B cell (primary cell): ENCODE measurements at regions not wholly inside any gene's neighbourhood (a gene's known extent, or its start where the extent isn't known, plus 50 kb on each side); places are given as distances from the start of the nearest gene placed in this dataset.
"Not testable (repeated sequence)": the region's sequence is repeated elsewhere in the genome, so short reads cannot be mapped to it uniquely, and the experiment has no call there.

Source experiments
- ATAC-seq: fragments of 200-7000 bp; cut with Tn5 transposase; one replicate; pipeline ENCODE4 v1.10.0; 2021; ENCODE audit warnings: low read depth, mild to moderate bottlenecking, moderate number of reproducible peaks, moderate library complexity
- CTCF ChIA-PET: fragments of 350-600 bp; sonication (Branson Sonifier 250); formaldehyde crosslinking; loops from one replicate; lab custom pipeline; 2021; ENCODE audit warnings: antibody characterized with exemption, inconsistent platforms; lab: Charles Lee
- POLR2A ChIA-PET: fragments of 350-600 bp; sonication (Branson Sonifier 250); formaldehyde crosslinking; loops from one replicate; lab custom pipeline; 2021; ENCODE audit warnings: antibody characterized with exemption; lab: Charles Lee
- DNase-seq: peaks from one replicate; pipeline ENCODE4 v3.0.0; 2013
- H2AFZ ChIP-seq: 2 replicates; pipeline ENCODE4 v1.6.1; 2012; ENCODE audit warnings: mild to moderate bottlenecking, low read depth, low read length; ENCODE audit not compliant: insufficient read depth, poor library complexity, severe bottlenecking
- H3K27ac ChIP-seq, 2 donors: 1 replicate in 1 of 2; 2 replicates in 1 of 2; pipeline ENCODE4 v1.5.1; 2012 to 2013; ENCODE audit warnings: low read length in 2 of 2, mild to moderate bottlenecking in 2 of 2, moderate library complexity in 1 of 2
- H3K27me3 ChIP-seq, 4 experiments: fragments of 200-600 bp in 1 of 4; sonication (generic) in 1 of 4; replicated peaks in 1 of 4; 1 replicate in 2 of 4; 2 replicates in 2 of 4; pipeline versions ENCODE4 v1.6.1 to v1.7.0; 2013 to 2016; ENCODE audit warnings: low read length in 3 of 4, mild to moderate bottlenecking in 2 of 4, mixed read lengths in 1 of 4, moderate library complexity in 1 of 4; ENCODE audit not compliant: insufficient read depth in 4 of 4, control insufficient read depth in 3 of 4; ENCODE audit errors: control extremely low read depth in 1 of 4
- H3K36me3 ChIP-seq, 2 experiments: replicated peaks in 1 of 2; 1 replicate in 1 of 2; 2 replicates in 1 of 2; pipeline versions ENCODE4 v1.6.1 to v1.7.1; 2013; ENCODE audit warnings: low read length in 1 of 2; ENCODE audit not compliant: insufficient read depth in 2 of 2, control insufficient read depth in 1 of 2; ENCODE audit errors: control extremely low read depth in 1 of 2, extremely low read depth in 1 of 2
- H3K4me1 ChIP-seq, 2 donors: fragments of 200-600 bp in 1 of 2; sonication (generic) in 1 of 2; 1 replicate in 1 of 2; 2 replicates in 1 of 2; pipeline versions ENCODE4 v1.5.1 to v1.6.1; 2013 to 2017; ENCODE audit warnings: low read length in 2 of 2; ENCODE audit not compliant: control insufficient read depth in 2 of 2, insufficient read depth in 2 of 2
- H3K4me2 ChIP-seq: replicated peaks from 2 replicates; pipeline ENCODE3; 2012; ENCODE audit warnings: mild to moderate bottlenecking, low read depth, low read length; ENCODE audit not compliant: poor library complexity, severe bottlenecking
- H3K4me3 ChIP-seq, 5 experiments: fragments of 200-600 bp in 1 of 5; sonication (generic) in 1 of 5; 1 replicate in 3 of 5; 2 replicates in 2 of 5; pipeline versions ENCODE4 v1.5.1 to v1.7.0; 2011 to 2016; ENCODE audit warnings: low read length in 4 of 5, mild to moderate bottlenecking in 4 of 5, low read depth in 2 of 5, control low read depth in 1 of 5, moderate library complexity in 1 of 5; ENCODE audit not compliant: insufficient read depth in 1 of 5; ENCODE audit errors: control extremely low read depth in 1 of 5, extremely low read depth in 1 of 5
- H3K79me2 ChIP-seq: fragments of 200-600 bp; sonication (generic); one replicate; pipeline ENCODE4 v1.6.0; 2016; ENCODE audit warnings: low read length; ENCODE audit not compliant: control insufficient read depth, insufficient read depth
- H3K9ac ChIP-seq: fragments of 200-600 bp; sonication (generic); 2 replicates; pipeline ENCODE4 v1.6.1; 2017; ENCODE audit warnings: mild to moderate bottlenecking, low read length, moderate library complexity
- H3K9me3 ChIP-seq, 3 donors: one replicate each; pipeline versions ENCODE4 v1.6.1 to v1.7.1; 2013; ENCODE audit warnings: low read length in 2 of 3; ENCODE audit not compliant: control insufficient read depth in 2 of 3, insufficient read depth in 1 of 3; ENCODE audit errors: control extremely low read depth in 1 of 3
- H4K20me1 ChIP-seq: 2 replicates; pipeline ENCODE4 v1.6.0; 2012; ENCODE audit warnings: mild to moderate bottlenecking, low read length; ENCODE audit not compliant: insufficient read depth, control insufficient read depth, poor library complexity, severe bottlenecking
- H3K27ac Mint-ChIP-seq: one replicate; pipeline ENCODE4 v1.8.0; 2021; ENCODE audit warnings: mixed read lengths
- H3K27me3 Mint-ChIP-seq: one replicate; pipeline ENCODE4 v1.8.0; 2021; ENCODE audit warnings: mixed read lengths
- H3K4me1 Mint-ChIP-seq: one replicate; pipeline ENCODE4 v1.8.0; 2021; ENCODE audit warnings: mixed read lengths
- H3K4me3 Mint-ChIP-seq: one replicate; pipeline ENCODE4 v1.8.0; 2021; ENCODE audit warnings: mixed read lengths
- H3K9me3 Mint-ChIP-seq: one replicate; pipeline ENCODE4 v1.8.0; 2022; ENCODE audit warnings: mixed read lengths; ENCODE audit not compliant: insufficient read depth
- EZH2 ChIP-seq: IDR thresholded peaks from 2 replicates; pipeline ENCODE4 v1.6.1; 2012; ENCODE audit warnings: borderline replicate concordance, low read depth, mild to moderate bottlenecking, moderate library complexity, low read length; ENCODE audit not compliant: insufficient read depth, poor library complexity, severe bottlenecking
- WGBS: methylation state at CpG from one replicate; pipeline ENCODE4 v1.1.5; 2013; ENCODE audit warnings: missing lambda C conversion rate; ENCODE audit not compliant: insufficient coverage; 5-methylcytosine and 5-hydroxymethylcytosine counted together
- intact Hi-C: fragments of 100-400 bp; cut with micrococcal nuclease; formaldehyde crosslinking; loops from one replicate; pipeline ENCODE4 v1.10.0; 2022
- TF ChIP-seq, protein P1 (sequence below): fragments of 200-600 bp; IDR thresholded peaks from one replicate; pipeline ENCODE4 v1.8.0; 2022; ENCODE audit warnings: antibody characterized with exemption, mild to moderate bottlenecking

DNA sequence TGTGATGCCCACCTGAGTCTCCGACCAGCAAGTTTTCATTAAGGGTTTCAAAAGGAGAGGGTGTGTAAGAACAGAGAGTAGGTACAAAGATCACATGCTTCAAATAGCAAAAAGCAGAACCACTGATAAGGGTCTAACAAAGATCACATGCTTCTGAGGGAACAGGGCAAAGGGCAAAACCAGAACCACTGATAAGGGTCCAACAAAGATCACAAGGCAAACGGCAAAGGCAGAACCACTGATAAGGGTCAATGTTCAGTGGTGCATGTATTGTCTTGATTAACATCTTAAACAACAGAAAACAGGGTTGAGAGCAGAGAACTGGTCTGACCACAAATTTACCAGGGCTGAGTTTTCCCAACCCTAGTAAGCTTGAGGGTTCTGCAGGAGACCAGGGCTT, 145.8 kb upstream of the NBPF11 start:
- H3K4me1 Mint-ChIP-seq, H2AFZ ChIP-seq, H3K4me3 ChIP-seq, intact Hi-C loops, H3K9ac ChIP-seq, H3K27ac ChIP-seq, H3K79me2 ChIP-seq, H3K27me3 ChIP-seq, H3K27me3 Mint-ChIP-seq, H3K4me2 ChIP-seq, H3K27ac Mint-ChIP-seq, DNase-seq, H3K4me3 Mint-ChIP-seq, H3K4me1 ChIP-seq, H3K36me3 ChIP-seq, ATAC-seq, H3K9me3 ChIP-seq, H3K9me3 Mint-ChIP-seq, CTCF ChIA-PET, H4K20me1 ChIP-seq, POLR2A ChIA-PET: not testable (repeated sequence)
- no CpG with 5 or more reads among the region's 2 CpGs for WGBS

DNA sequence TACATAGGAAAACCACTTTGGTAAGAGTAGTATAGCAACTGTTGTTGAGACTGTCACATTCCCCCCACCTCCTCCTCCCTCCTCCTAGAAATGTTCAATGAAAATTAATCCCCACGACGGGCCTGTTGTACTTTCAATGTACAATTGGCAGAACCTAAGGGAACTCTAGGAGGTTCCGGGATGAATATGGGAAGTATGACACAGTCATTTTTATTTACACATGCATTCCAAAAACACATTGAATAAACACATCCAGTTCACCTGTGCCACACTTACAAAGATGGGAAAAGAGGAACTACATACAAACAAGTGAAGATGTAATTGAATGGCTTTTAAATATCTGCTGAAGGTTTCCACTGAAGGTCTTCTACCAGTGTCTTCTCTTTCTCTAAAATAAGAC, 144.4 kb upstream of the NBPF11 start:
- H2AFZ ChIP-seq, result no peak overlapping the region
- H3K4me1 ChIP-seq, result no peaks in the 10 kb centered on the region
- H3K27ac Mint-ChIP-seq, result no peak overlapping the region
- intact Hi-C loops, result no loop called here
- no peaks in the 10 kb centered on the region for H3K79me2 ChIP-seq
- TF ChIP-seq, protein P1, sequence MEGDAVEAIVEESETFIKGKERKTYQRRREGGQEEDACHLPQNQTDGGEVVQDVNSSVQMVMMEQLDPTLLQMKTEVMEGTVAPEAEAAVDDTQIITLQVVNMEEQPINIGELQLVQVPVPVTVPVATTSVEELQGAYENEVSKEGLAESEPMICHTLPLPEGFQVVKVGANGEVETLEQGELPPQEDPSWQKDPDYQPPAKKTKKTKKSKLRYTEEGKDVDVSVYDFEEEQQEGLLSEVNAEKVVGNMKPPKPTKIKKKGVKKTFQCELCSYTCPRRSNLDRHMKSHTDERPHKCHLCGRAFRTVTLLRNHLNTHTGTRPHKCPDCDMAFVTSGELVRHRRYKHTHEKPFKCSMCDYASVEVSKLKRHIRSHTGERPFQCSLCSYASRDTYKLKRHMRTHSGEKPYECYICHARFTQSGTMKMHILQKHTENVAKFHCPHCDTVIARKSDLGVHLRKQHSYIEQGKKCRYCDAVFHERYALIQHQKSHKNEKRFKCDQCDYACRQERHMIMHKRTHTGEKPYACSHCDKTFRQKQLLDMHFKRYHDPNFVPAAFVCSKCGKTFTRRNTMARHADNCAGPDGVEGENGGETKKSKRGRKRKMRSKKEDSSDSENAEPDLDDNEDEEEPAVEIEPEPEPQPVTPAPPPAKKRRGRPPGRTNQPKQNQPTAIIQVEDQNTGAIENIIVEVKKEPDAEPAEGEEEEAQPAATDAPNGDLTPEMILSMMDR, result no peak
- TF ChIP-seq EZH2, result no peak
- H3K9ac ChIP-seq, result no peak overlapping the region
- no peaks in the 10 kb centered on the region for H3K36me3 ChIP-seq
- ChIA-PET POLR2A (no interaction called here), CTCF (no interaction called here)
- H3K4me1 Mint-ChIP-seq, result no peaks in the 10 kb centered on the region
- no peaks in the 10 kb centered on the region for H3K9me3 ChIP-seq
- ATAC-seq (no peak), DNase-seq (no peak)
- H3K9me3 Mint-ChIP-seq, result no peaks in the 10 kb centered on the region
- no peaks in the 10 kb centered on the region for H3K27me3 ChIP-seq
- H3K27ac ChIP-seq, result no peak overlapping the region
- no peak overlapping the region for H3K4me3 Mint-ChIP-seq
- no peak overlapping the region for H3K4me2 ChIP-seq
- no CpG with 5 or more reads among the region's 3 CpGs for WGBS
- H3K4me3 ChIP-seq, result no peak overlapping the region
- H4K20me1 ChIP-seq, result no peaks in the 10 kb centered on the region
- H3K27me3 Mint-ChIP-seq, result no peaks in the 10 kb centered on the region
